ENCODE measurements at regions not wholly inside any gene's neighbourhood (a gene's known extent, or its start where the extent isn't known, plus 50 kb on each side); places are given as distances from the start of the nearest gene placed in this dataset.
"Not testable (repeated sequence)": the region's sequence is repeated elsewhere in the genome, so short reads cannot be mapped to it uniquely, and the experiment has no call there.

DNA sequence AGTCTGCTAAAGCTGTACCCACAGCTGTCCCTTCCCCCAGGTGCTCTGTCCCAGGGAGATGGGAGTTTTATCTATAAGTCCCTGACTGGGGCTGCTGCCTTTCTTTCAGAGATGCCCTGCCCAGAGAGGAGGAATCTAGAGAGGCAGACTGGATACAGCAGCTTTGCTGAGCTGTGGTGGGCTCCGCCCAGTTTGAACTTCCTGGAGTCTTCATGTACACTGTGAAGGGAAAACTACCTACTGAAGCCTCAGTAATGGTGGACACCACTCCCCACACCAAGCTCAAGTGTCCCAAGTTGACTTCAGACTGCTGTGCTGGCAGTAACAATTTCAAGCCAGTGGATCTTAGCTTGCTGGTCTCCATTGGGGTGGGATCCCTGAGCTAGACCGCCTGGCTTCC is 75.3 kb downstream of the NFKBIZ start:
- TF ChIP-seq, protein P1, sequence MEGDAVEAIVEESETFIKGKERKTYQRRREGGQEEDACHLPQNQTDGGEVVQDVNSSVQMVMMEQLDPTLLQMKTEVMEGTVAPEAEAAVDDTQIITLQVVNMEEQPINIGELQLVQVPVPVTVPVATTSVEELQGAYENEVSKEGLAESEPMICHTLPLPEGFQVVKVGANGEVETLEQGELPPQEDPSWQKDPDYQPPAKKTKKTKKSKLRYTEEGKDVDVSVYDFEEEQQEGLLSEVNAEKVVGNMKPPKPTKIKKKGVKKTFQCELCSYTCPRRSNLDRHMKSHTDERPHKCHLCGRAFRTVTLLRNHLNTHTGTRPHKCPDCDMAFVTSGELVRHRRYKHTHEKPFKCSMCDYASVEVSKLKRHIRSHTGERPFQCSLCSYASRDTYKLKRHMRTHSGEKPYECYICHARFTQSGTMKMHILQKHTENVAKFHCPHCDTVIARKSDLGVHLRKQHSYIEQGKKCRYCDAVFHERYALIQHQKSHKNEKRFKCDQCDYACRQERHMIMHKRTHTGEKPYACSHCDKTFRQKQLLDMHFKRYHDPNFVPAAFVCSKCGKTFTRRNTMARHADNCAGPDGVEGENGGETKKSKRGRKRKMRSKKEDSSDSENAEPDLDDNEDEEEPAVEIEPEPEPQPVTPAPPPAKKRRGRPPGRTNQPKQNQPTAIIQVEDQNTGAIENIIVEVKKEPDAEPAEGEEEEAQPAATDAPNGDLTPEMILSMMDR (IDR thresholded peaks at IDR 0.05; ENCODE audit: poor library complexity) = not testable (repeated sequence)
- TF ChIP-seq EZH2 (IDR thresholded peaks at IDR 0.05; ENCODE audit: borderline replicate concordance) = not testable (repeated sequence)
